NOMO-1 treated with dmso at 0.1 percent for 144 hours (cell line): ENCODE measurements at regions not wholly inside any gene's neighbourhood (a gene's known extent, or its start where the extent isn't known, plus 50 kb on each side); places are given as distances from the start of the nearest gene placed in this dataset.
A peak's percentile ranks its signal among the peaks of the same experiment; 100 is the strongest.

Source experiments
- DNase-seq: peaks from one replicate; lab custom pipeline; 2025; ENCODE audit not compliant: unreplicated experiment; lab: John Stamatoyannopoulos, UW

GRCh38 chr5:62000646-62001045, 305.4 kb upstream of the KIF2A start:
- DNase-seq = no peak

- DNase-seq = no peak
These were observed 304.4 kb upstream of the KIF2A start for GRCh38 chr5:62001640-62002039.

- no peak for DNase-seq
These were observed 303.6 kb upstream of the KIF2A start for GRCh38 chr5:62002436-62002835.

GRCh38 chr5:62005551-62005950, 300.5 kb upstream of the KIF2A start:
- DNase-seq = no peak

GRCh38 chr5:62007457-62007856, 298.5 kb upstream of the KIF2A start:
- peak; percentile 37 for DNase-seq

- DNase-seq = no peak
These were observed 294.8 kb upstream of the KIF2A start for GRCh38 chr5:62011089-62011664.

GRCh38 chr5:62017092-62017491, 288.9 kb upstream of the KIF2A start:
- DNase-seq = no peak

GRCh38 chr5:62029303-62029702, 276.7 kb upstream of the KIF2A start:
- DNase-seq = no peak

GRCh38 chr5:62030326-62030725, 275.7 kb upstream of the KIF2A start:
- DNase-seq = no peak

GRCh38 chr5:62038024-62038423, 268.0 kb upstream of the KIF2A start:
- DNase-seq = no peak

GRCh38 chr5:62041156-62041756, 264.8 kb upstream of the KIF2A start:
- no peak for DNase-seq

- DNase-seq = no peak
These were observed 264.0 kb upstream of the KIF2A start for GRCh38 chr5:62042007-62042406.

- DNase-seq = no peak
These were observed 262.4 kb upstream of the KIF2A start for GRCh38 chr5:62043289-62044280.

- no peak for DNase-seq
These were observed 261.0 kb upstream of the KIF2A start for GRCh38 chr5:62044989-62045388.

- DNase-seq = no peak
These were observed 259.8 kb upstream of the KIF2A start for GRCh38 chr5:62046191-62046590.

- DNase-seq = no peak
These were observed 254.3 kb upstream of the KIF2A start for GRCh38 chr5:62051747-62052146.

- DNase-seq = no peak
These were observed 246.0 kb upstream of the KIF2A start for GRCh38 chr5:62059960-62060359.

GRCh38 chr5:62065050-62065449, 241.0 kb upstream of the KIF2A start:
- no peak for DNase-seq

- DNase-seq = no peak
These were observed 239.2 kb upstream of the KIF2A start for GRCh38 chr5:62066761-62067277.

GRCh38 chr5:62068554-62068953, 237.5 kb upstream of the KIF2A start:
- DNase-seq = no peak

GRCh38 chr5:62077387-62077786, 228.6 kb upstream of the KIF2A start:
- no peak for DNase-seq
